ENCODE measurements at regions not wholly inside any gene's neighbourhood (a gene's known extent, or its start where the extent isn't known, plus 50 kb on each side); places are given as distances from the start of the nearest gene placed in this dataset.

DNA sequence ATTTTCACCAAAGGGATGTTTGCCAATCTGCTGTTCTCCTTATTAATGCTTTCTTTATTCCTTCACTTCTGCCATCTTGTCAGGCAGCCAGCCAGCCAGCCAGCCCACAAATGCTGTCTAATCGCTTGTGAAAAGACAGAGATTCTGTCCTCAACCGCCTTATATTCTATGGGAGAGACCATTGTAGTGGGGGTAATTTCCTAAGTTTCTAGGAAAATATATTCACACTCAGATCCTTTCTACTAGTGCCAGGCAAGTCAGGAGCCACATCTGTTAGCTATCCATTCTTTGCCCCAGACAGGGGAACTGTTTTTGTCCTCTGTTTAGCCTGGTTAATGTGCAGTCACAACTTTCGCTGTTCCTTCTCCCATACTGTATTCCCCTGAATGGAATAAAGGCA lies 1023.1 kb downstream of the ADGRL2 start:
- TF ChIP-seq, protein P1, sequence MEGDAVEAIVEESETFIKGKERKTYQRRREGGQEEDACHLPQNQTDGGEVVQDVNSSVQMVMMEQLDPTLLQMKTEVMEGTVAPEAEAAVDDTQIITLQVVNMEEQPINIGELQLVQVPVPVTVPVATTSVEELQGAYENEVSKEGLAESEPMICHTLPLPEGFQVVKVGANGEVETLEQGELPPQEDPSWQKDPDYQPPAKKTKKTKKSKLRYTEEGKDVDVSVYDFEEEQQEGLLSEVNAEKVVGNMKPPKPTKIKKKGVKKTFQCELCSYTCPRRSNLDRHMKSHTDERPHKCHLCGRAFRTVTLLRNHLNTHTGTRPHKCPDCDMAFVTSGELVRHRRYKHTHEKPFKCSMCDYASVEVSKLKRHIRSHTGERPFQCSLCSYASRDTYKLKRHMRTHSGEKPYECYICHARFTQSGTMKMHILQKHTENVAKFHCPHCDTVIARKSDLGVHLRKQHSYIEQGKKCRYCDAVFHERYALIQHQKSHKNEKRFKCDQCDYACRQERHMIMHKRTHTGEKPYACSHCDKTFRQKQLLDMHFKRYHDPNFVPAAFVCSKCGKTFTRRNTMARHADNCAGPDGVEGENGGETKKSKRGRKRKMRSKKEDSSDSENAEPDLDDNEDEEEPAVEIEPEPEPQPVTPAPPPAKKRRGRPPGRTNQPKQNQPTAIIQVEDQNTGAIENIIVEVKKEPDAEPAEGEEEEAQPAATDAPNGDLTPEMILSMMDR (IDR thresholded peaks at IDR 0.05): no peak
- TF ChIP-seq POLR2A (IDR thresholded peaks at IDR 0.05): no peak
